B cell (primary cell): ENCODE measurements at regions not wholly inside any gene's neighbourhood (a gene's known extent, or its start where the extent isn't known, plus 50 kb on each side); places are given as distances from the start of the nearest gene placed in this dataset.

Experiments
- ATAC-seq: fragments of 200-7000 bp; cut with Tn5 transposase; one replicate; pipeline ENCODE4 v1.10.0; 2021; ENCODE audit warnings: low read depth, mild to moderate bottlenecking, moderate number of reproducible peaks, moderate library complexity
- CTCF ChIA-PET: fragments of 350-600 bp; sonication (Branson Sonifier 250); formaldehyde crosslinking; loops from one replicate; lab custom pipeline; 2021; ENCODE audit warnings: antibody characterized with exemption, inconsistent platforms; lab: Charles Lee
- POLR2A ChIA-PET: fragments of 350-600 bp; sonication (Branson Sonifier 250); formaldehyde crosslinking; loops from one replicate; lab custom pipeline; 2021; ENCODE audit warnings: antibody characterized with exemption; lab: Charles Lee
- DNase-seq: peaks from one replicate; pipeline ENCODE4 v3.0.0; 2013
- H2AFZ ChIP-seq: 2 replicates; pipeline ENCODE4 v1.6.1; 2012; ENCODE audit warnings: mild to moderate bottlenecking, low read depth, low read length; ENCODE audit not compliant: insufficient read depth, poor library complexity, severe bottlenecking
- H3K27ac ChIP-seq, 2 donors: 1 replicate in 1 of 2; 2 replicates in 1 of 2; pipeline ENCODE4 v1.5.1; 2012 to 2013; ENCODE audit warnings: low read length in 2 of 2, mild to moderate bottlenecking in 2 of 2, moderate library complexity in 1 of 2
- H3K27me3 ChIP-seq, 4 experiments: fragments of 200-600 bp in 1 of 4; sonication (generic) in 1 of 4; replicated peaks in 1 of 4; 1 replicate in 2 of 4; 2 replicates in 2 of 4; pipeline versions ENCODE4 v1.6.1 to v1.7.0; 2013 to 2016; ENCODE audit warnings: low read length in 3 of 4, mild to moderate bottlenecking in 2 of 4, mixed read lengths in 1 of 4, moderate library complexity in 1 of 4; ENCODE audit not compliant: insufficient read depth in 4 of 4, control insufficient read depth in 3 of 4; ENCODE audit errors: control extremely low read depth in 1 of 4
- H3K36me3 ChIP-seq, 2 experiments: replicated peaks in 1 of 2; 1 replicate in 1 of 2; 2 replicates in 1 of 2; pipeline versions ENCODE4 v1.6.1 to v1.7.1; 2013; ENCODE audit warnings: low read length in 1 of 2; ENCODE audit not compliant: insufficient read depth in 2 of 2, control insufficient read depth in 1 of 2; ENCODE audit errors: control extremely low read depth in 1 of 2, extremely low read depth in 1 of 2
- H3K4me1 ChIP-seq, 2 donors: fragments of 200-600 bp in 1 of 2; sonication (generic) in 1 of 2; 1 replicate in 1 of 2; 2 replicates in 1 of 2; pipeline versions ENCODE4 v1.5.1 to v1.6.1; 2013 to 2017; ENCODE audit warnings: low read length in 2 of 2; ENCODE audit not compliant: control insufficient read depth in 2 of 2, insufficient read depth in 2 of 2
- H3K4me2 ChIP-seq: replicated peaks from 2 replicates; pipeline ENCODE3; 2012; ENCODE audit warnings: mild to moderate bottlenecking, low read depth, low read length; ENCODE audit not compliant: poor library complexity, severe bottlenecking
- H3K4me3 ChIP-seq, 5 experiments: fragments of 200-600 bp in 1 of 5; sonication (generic) in 1 of 5; 1 replicate in 3 of 5; 2 replicates in 2 of 5; pipeline versions ENCODE4 v1.5.1 to v1.7.0; 2011 to 2016; ENCODE audit warnings: low read length in 4 of 5, mild to moderate bottlenecking in 4 of 5, low read depth in 2 of 5, control low read depth in 1 of 5, moderate library complexity in 1 of 5; ENCODE audit not compliant: insufficient read depth in 1 of 5; ENCODE audit errors: control extremely low read depth in 1 of 5, extremely low read depth in 1 of 5
- H3K79me2 ChIP-seq: fragments of 200-600 bp; sonication (generic); one replicate; pipeline ENCODE4 v1.6.0; 2016; ENCODE audit warnings: low read length; ENCODE audit not compliant: control insufficient read depth, insufficient read depth
- H3K9ac ChIP-seq: fragments of 200-600 bp; sonication (generic); 2 replicates; pipeline ENCODE4 v1.6.1; 2017; ENCODE audit warnings: mild to moderate bottlenecking, low read length, moderate library complexity
- H3K9me3 ChIP-seq, 3 donors: one replicate each; pipeline versions ENCODE4 v1.6.1 to v1.7.1; 2013; ENCODE audit warnings: low read length in 2 of 3; ENCODE audit not compliant: control insufficient read depth in 2 of 3, insufficient read depth in 1 of 3; ENCODE audit errors: control extremely low read depth in 1 of 3
- H4K20me1 ChIP-seq: 2 replicates; pipeline ENCODE4 v1.6.0; 2012; ENCODE audit warnings: mild to moderate bottlenecking, low read length; ENCODE audit not compliant: insufficient read depth, control insufficient read depth, poor library complexity, severe bottlenecking
- H3K27ac Mint-ChIP-seq: one replicate; pipeline ENCODE4 v1.8.0; 2021; ENCODE audit warnings: mixed read lengths
- H3K27me3 Mint-ChIP-seq: one replicate; pipeline ENCODE4 v1.8.0; 2021; ENCODE audit warnings: mixed read lengths
- H3K4me1 Mint-ChIP-seq: one replicate; pipeline ENCODE4 v1.8.0; 2021; ENCODE audit warnings: mixed read lengths
- H3K4me3 Mint-ChIP-seq: one replicate; pipeline ENCODE4 v1.8.0; 2021; ENCODE audit warnings: mixed read lengths
- H3K9me3 Mint-ChIP-seq: one replicate; pipeline ENCODE4 v1.8.0; 2022; ENCODE audit warnings: mixed read lengths; ENCODE audit not compliant: insufficient read depth
- EZH2 ChIP-seq: IDR thresholded peaks from 2 replicates; pipeline ENCODE4 v1.6.1; 2012; ENCODE audit warnings: borderline replicate concordance, low read depth, mild to moderate bottlenecking, moderate library complexity, low read length; ENCODE audit not compliant: insufficient read depth, poor library complexity, severe bottlenecking
- WGBS: methylation state at CpG from one replicate; pipeline ENCODE4 v1.1.5; 2013; ENCODE audit warnings: missing lambda C conversion rate; ENCODE audit not compliant: insufficient coverage; 5-methylcytosine and 5-hydroxymethylcytosine counted together
- intact Hi-C: fragments of 100-400 bp; cut with micrococcal nuclease; formaldehyde crosslinking; loops from one replicate; pipeline ENCODE4 v1.10.0; 2022
- TF ChIP-seq, protein P1 (sequence below): fragments of 200-600 bp; IDR thresholded peaks from one replicate; pipeline ENCODE4 v1.8.0; 2022; ENCODE audit warnings: antibody characterized with exemption, mild to moderate bottlenecking

DNA sequence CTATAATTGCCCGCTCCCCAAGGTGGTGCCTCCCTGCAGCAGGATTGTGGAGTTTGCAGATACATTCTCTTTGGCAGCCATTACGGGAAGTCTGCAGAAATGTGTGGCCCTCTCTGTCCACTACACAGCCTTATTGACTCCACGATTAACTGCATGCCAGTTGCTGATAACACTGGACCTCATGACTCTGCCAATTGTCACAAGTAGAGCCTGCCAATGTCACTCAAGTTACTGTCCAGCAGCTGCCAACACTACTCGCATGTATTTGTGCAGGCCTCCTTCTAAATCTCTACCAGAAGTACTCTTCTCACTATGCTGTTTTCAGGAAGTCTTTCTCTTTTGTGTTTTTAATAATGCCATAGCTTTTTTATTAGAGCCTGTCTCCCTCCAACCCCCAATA is 128.8 kb downstream of the PPP1R3A start:
- Histone ChIP-seq H3K4me2 (no peak overlapping the region), H3K79me2 (no peaks in the 10 kb centered on the region), H3K27me3 (no peaks in the 10 kb centered on the region), H4K20me1 (no peaks in the 10 kb centered on the region), H2AFZ (no peak overlapping the region), H3K9me3 (no peaks in the 10 kb centered on the region), H3K9ac (no peak overlapping the region), H3K4me1 (no peaks in the 10 kb centered on the region), H3K4me3 (no peak overlapping the region), H3K27ac (no peak overlapping the region), H3K36me3 (no peaks in the 10 kb centered on the region)
- WGBS, result 93% methylated on average over 3 of the region's 4 CpGs
- intact Hi-C loops, result no loop called here
- H3K4me3 Mint-ChIP-seq, result no peak overlapping the region
- H3K27me3 Mint-ChIP-seq, result no peaks in the 10 kb centered on the region
- TF ChIP-seq EZH2, result no peak
- TF ChIP-seq, protein P1, sequence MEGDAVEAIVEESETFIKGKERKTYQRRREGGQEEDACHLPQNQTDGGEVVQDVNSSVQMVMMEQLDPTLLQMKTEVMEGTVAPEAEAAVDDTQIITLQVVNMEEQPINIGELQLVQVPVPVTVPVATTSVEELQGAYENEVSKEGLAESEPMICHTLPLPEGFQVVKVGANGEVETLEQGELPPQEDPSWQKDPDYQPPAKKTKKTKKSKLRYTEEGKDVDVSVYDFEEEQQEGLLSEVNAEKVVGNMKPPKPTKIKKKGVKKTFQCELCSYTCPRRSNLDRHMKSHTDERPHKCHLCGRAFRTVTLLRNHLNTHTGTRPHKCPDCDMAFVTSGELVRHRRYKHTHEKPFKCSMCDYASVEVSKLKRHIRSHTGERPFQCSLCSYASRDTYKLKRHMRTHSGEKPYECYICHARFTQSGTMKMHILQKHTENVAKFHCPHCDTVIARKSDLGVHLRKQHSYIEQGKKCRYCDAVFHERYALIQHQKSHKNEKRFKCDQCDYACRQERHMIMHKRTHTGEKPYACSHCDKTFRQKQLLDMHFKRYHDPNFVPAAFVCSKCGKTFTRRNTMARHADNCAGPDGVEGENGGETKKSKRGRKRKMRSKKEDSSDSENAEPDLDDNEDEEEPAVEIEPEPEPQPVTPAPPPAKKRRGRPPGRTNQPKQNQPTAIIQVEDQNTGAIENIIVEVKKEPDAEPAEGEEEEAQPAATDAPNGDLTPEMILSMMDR, result no peak
- no peaks in the 10 kb centered on the region for H3K4me1 Mint-ChIP-seq
- ATAC-seq (no peak), DNase-seq (no peak)
- CTCF ChIA-PET, result no interaction called here
- H3K27ac Mint-ChIP-seq, result no peak overlapping the region
- peaks cover 2% of the 10 kb centered on the region for H3K9me3 Mint-ChIP-seq
- POLR2A ChIA-PET, result no interaction called here

DNA sequence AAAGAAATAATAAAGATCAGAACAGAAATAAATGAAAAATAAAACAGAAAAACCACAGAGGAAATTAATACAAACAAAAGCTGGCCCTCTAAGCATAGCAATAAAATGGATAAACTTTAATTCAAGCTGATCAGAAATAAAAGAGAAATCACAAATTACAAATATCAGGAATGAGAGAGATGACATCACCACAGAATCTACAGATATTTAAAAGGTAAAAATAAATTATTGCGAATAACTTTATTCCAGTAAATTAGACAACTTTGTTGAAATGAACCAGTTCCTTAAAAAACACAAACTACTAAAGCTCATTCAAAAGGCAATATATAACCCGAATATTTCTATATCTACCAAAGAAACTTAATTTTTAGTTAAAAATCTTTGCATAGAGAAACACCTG is 131.7 kb downstream of the PPP1R3A start:
- CTCF ChIA-PET, result no interaction called here

More for the DNA sequence above, 131.7 kb downstream of the PPP1R3A start:
- Mint-ChIP-seq H3K9me3 (no peaks in the 10 kb centered on the region), H3K27ac (no peak overlapping the region), H3K4me3 (no peak overlapping the region), H3K4me1 (no peaks in the 10 kb centered on the region), H3K27me3 (no peaks in the 10 kb centered on the region)
- Histone ChIP-seq H3K9me3 (no peaks in the 10 kb centered on the region), H4K20me1 (no peaks in the 10 kb centered on the region), H2AFZ (no peak overlapping the region), H3K4me3 (no peak overlapping the region), H3K36me3 (no peaks in the 10 kb centered on the region), H3K4me1 (no peaks in the 10 kb centered on the region), H3K27me3 (no peaks in the 10 kb centered on the region), H3K79me2 (no peaks in the 10 kb centered on the region), H3K9ac (no peak overlapping the region), H3K27ac (no peak overlapping the region), H3K4me2 (no peak overlapping the region)
- intact Hi-C loops, result no loop called here
- TF ChIP-seq, protein P1, result no peak
- no peak for TF ChIP-seq EZH2
- no CpG with 5 or more reads among the region's 2 CpGs for WGBS
- POLR2A ChIA-PET, result no interaction called here
- DNase-seq (no peak), ATAC-seq (no peak)
